ENCODE measurements at regions not wholly inside any gene's neighbourhood (a gene's known extent, or its start where the extent isn't known, plus 50 kb on each side); places are given as distances from the start of the nearest gene placed in this dataset.

DNA sequence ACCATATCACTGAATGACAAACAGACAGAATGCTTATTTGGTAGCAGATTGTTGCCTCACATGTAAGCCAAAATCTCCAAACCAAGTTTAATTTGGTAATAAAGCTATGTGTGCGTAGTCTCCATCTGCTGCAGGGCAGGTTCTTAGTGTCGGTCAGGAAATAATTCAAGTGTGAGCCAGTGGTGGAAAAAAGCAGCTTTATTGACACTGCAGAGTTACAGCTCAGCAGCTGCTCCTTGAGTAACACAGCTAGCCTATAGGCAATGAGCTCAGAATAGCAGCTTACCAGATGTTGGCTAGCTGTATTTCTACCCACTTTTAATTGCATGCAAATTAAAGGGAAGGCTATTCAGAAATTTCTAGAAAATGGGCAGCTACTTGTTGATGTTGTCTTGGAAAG lies 757.8 kb upstream of the HS3ST1 start:
- no peaks in the 10 kb centered on the region for H3F3A ChIP-seq (ENCODE audit: low read length, unreplicated experiment)
- no peaks in the 10 kb centered on the region for H3K4me1 ChIP-seq (ENCODE audit: insufficient read depth, low read length)
- no peak overlapping the region for H3K27ac ChIP-seq (ENCODE audit: low read length)
- TF ChIP-seq, protein P1, sequence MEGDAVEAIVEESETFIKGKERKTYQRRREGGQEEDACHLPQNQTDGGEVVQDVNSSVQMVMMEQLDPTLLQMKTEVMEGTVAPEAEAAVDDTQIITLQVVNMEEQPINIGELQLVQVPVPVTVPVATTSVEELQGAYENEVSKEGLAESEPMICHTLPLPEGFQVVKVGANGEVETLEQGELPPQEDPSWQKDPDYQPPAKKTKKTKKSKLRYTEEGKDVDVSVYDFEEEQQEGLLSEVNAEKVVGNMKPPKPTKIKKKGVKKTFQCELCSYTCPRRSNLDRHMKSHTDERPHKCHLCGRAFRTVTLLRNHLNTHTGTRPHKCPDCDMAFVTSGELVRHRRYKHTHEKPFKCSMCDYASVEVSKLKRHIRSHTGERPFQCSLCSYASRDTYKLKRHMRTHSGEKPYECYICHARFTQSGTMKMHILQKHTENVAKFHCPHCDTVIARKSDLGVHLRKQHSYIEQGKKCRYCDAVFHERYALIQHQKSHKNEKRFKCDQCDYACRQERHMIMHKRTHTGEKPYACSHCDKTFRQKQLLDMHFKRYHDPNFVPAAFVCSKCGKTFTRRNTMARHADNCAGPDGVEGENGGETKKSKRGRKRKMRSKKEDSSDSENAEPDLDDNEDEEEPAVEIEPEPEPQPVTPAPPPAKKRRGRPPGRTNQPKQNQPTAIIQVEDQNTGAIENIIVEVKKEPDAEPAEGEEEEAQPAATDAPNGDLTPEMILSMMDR (conservative IDR thresholded peaks at IDR 0.05; ENCODE audit: low read depth, low read length) = no peak
- no peak for TF ChIP-seq EZH2phosphoT487 (IDR thresholded peaks at IDR 0.05; ENCODE audit: borderline replicate concordance, low read length)
- H3K9me2 ChIP-seq (replicated peaks; ENCODE audit: low read length) = no peaks in the 10 kb centered on the region
- no TSS peak for BruUV-seq (replicated peaks)
- H3K9ac ChIP-seq (ENCODE audit: low read length) = no peak overlapping the region
- H2AFZ ChIP-seq (ENCODE audit: low read length) = no peak overlapping the region
- no peaks in the 10 kb centered on the region for H3K79me2 ChIP-seq (ENCODE audit: low read length)
- POLR2A ChIA-PET (ENCODE audit: unreplicated experiment) = no interaction called here
- no peak overlapping the region for H3K4me3 ChIP-seq (ENCODE audit: low read length)
- no peaks in the 10 kb centered on the region for H4K20me1 ChIP-seq (ENCODE audit: low read length)
- intact Hi-C loops (cut with micrococcal nuclease) = no loop called here
- CTCF ChIA-PET = no interaction called here
- no peaks in the 10 kb centered on the region for H3K36me3 ChIP-seq (ENCODE audit: low read depth, low read length)
- DNase-seq = no peak
- no peaks in the 10 kb centered on the region for H3K27me3 ChIP-seq (ENCODE audit: low read length)
- no peak for ATAC-seq
- no peak overlapping the region for H3K4me2 ChIP-seq (ENCODE audit: low read length)
- H3K9me3 ChIP-seq (ENCODE audit: low read length) = no peaks in the 10 kb centered on the region

DNA sequence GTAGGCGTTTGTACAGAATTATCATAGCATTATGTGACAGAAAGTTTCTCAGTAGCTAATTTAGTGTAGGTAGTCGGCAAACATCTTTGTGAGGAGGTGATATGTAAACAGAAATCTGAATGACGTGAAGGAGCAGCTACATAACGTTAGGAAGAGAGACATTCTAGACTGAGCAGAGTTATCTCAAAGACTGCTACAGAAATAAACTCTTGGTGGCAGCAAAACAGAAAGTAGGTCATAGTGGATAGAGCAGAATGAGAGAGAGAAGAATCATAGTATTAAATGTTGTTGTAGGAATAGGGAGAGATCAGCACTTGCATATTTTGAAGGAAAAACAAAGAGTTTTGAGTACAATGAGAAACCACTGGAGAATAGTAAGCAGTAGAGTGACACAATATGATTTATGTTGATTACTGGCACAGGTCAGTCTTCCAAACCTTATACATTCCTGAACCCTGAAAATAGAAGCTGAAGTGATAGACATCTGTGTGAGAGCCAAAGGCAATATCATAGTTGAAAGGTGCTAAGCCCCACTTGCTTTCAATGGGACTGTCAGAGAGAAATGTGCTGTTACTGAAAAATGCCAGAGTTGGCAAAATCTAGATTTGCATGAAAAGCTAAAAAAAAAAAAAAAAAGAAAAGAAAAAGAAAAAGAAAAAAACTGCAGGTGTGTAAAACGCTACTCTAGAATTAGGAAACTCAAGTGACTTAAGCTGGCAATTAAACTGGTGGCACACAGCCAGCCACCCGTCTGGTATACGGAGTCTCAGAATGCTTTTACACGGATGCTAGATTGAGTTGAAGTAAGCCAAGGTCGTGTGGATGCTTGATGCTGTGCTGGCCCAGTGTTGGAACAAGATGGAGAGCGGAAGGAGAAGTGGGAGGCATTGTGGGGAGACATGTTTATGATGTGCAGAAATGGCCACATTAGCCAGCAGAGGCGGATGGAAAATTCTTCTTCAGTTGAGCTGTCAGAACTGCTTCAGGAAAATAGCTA lies 750.2 kb upstream of the HS3ST1 start:
- H3K36me3 ChIP-seq (ENCODE audit: low read depth, low read length) = no peaks in the 10 kb centered on the region
- H3K27ac ChIP-seq (ENCODE audit: low read length) = no peak overlapping the region
- H3K4me1 ChIP-seq (ENCODE audit: insufficient read depth, low read length) = no peaks in the 10 kb centered on the region
- H3K27me3 ChIP-seq (ENCODE audit: low read length) = no peaks in the 10 kb centered on the region
- H3F3A ChIP-seq (ENCODE audit: low read length, unreplicated experiment) = no peaks in the 10 kb centered on the region
- no peaks in the 10 kb centered on the region for H3K9me2 ChIP-seq (replicated peaks; ENCODE audit: low read length)
- no peak overlapping the region for H3K4me3 ChIP-seq (ENCODE audit: low read length)
- POLR2A ChIA-PET (ENCODE audit: unreplicated experiment) = no interaction called here
- intact Hi-C loops (cut with micrococcal nuclease) = no loop called here
- H4K20me1 ChIP-seq (ENCODE audit: low read length) = no peaks in the 10 kb centered on the region
- H3K9ac ChIP-seq (ENCODE audit: low read length) = no peak overlapping the region
- CTCF ChIA-PET = no interaction called here
- H3K4me2 ChIP-seq (ENCODE audit: low read length) = no peak overlapping the region
- H3K79me2 ChIP-seq (ENCODE audit: low read length) = no peaks in the 10 kb centered on the region
- ATAC-seq (no peak), DNase-seq (no peak)
- TF ChIP-seq, protein P1 (conservative IDR thresholded peaks at IDR 0.05; ENCODE audit: low read depth, low read length) = no peak
- TF ChIP-seq EZH2 (IDR thresholded peaks at IDR 0.05; ENCODE audit: low read length, unreplicated experiment) (no peak), EZH2phosphoT487 (IDR thresholded peaks at IDR 0.05; ENCODE audit: borderline replicate concordance, low read length) (no peak)
- H2AFZ ChIP-seq (ENCODE audit: low read length) = no peak overlapping the region
- BruUV-seq (replicated peaks) = no TSS peak
- no peaks in the 10 kb centered on the region for H3K9me3 ChIP-seq (ENCODE audit: low read length)

DNA sequence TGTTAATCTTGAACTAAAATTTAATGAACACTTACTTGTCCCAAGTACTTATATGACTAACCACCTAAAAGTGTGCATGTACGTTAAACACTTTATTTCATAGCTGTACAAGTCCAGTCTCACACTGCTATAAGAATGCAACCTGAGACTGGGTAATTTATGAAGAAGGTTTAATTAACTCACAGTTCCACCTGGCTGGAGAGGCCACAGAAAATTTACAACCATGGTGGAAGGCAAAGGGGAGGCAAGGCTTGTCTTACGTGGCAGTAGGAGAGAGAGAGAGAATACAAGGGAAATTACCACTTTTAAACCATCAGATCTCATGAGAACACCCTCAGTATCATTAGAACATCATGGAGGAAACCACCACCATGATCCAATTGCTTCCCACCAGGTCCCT lies 748.7 kb upstream of the HS3ST1 start:
- Histone ChIP-seq H4K20me1 (ENCODE audit: low read length) (no peaks in the 10 kb centered on the region), H3F3A (ENCODE audit: low read length, unreplicated experiment) (no peaks in the 10 kb centered on the region), H3K9me3 (ENCODE audit: low read length) (no peaks in the 10 kb centered on the region), H3K27ac (ENCODE audit: low read length) (no peak overlapping the region), H3K4me3 (ENCODE audit: low read length) (no peak overlapping the region), H3K4me2 (ENCODE audit: low read length) (no peak overlapping the region), H3K79me2 (ENCODE audit: low read length) (no peaks in the 10 kb centered on the region), H3K9ac (ENCODE audit: low read length) (no peak overlapping the region), H2AFZ (ENCODE audit: low read length) (no peak overlapping the region), H3K4me1 (ENCODE audit: insufficient read depth, low read length) (no peaks in the 10 kb centered on the region), H3K36me3 (ENCODE audit: low read depth, low read length) (no peaks in the 10 kb centered on the region), H3K9me2 (replicated peaks; ENCODE audit: low read length) (no peaks in the 10 kb centered on the region), H3K27me3 (ENCODE audit: low read length) (no peaks in the 10 kb centered on the region)
- TF ChIP-seq EZH2phosphoT487 (IDR thresholded peaks at IDR 0.05; ENCODE audit: borderline replicate concordance, low read length) (no peak), EZH2 (IDR thresholded peaks at IDR 0.05; ENCODE audit: low read length, unreplicated experiment) (no peak)
- TF ChIP-seq, protein P1 (conservative IDR thresholded peaks at IDR 0.05; ENCODE audit: low read depth, low read length) = no peak
- ChIA-PET POLR2A (ENCODE audit: unreplicated experiment) (no interaction called here), CTCF (no interaction called here)
- ATAC-seq (no peak), DNase-seq (no peak)
- no TSS peak for BruUV-seq (replicated peaks)
- intact Hi-C loops (cut with micrococcal nuclease) = no loop called here

All from PC-3 (cell line).